MM.1S (cell line): ENCODE measurements at regions not wholly inside any gene's neighbourhood (a gene's known extent, or its start where the extent isn't known, plus 50 kb on each side); places are given as distances from the start of the nearest gene placed in this dataset.

Experiments used
- DNase-seq: peaks from one replicate; pipeline ENCODE4 v3.0.0-alpha.2; 2015
- H2AFZ ChIP-seq: fragments of 300-600 bp; sonication (generic); 2 replicates; pipeline ENCODE4 v1.6.0; 2016; ENCODE audit warnings: antibody characterized with exemption, low read length
- H3F3A ChIP-seq: fragments of 300-600 bp; sonication (generic); 2 replicates; pipeline ENCODE4 v1.6.1; 2016; ENCODE audit warnings: mild to moderate bottlenecking, antibody characterized with exemption, low read length, moderate library complexity, mixed read lengths; ENCODE audit not compliant: insufficient read depth
- H3K27ac ChIP-seq: fragments of 300-600 bp; sonication (generic); 2 replicates; pipeline ENCODE4 v1.5.1; 2016; ENCODE audit warnings: mild to moderate bottlenecking, low read length
- H3K27me3 ChIP-seq: fragments of 300-600 bp; sonication (generic); replicated peaks from 2 replicates; pipeline ENCODE4 v1.6.0; 2016; ENCODE audit warnings: low read length; ENCODE audit not compliant: insufficient read depth
- H3K36me3 ChIP-seq: fragments of 300-600 bp; sonication (generic); replicated peaks from 2 replicates; pipeline ENCODE4 v1.6.1; 2016; ENCODE audit warnings: mild to moderate bottlenecking, low read length, mixed read lengths; ENCODE audit not compliant: insufficient read depth
- H3K4me1 ChIP-seq: fragments of 300-600 bp; sonication (generic); 2 replicates; pipeline ENCODE4 v1.6.1; 2016; ENCODE audit warnings: low read length, mixed read lengths
- H3K4me2 ChIP-seq: fragments of 300-600 bp; sonication (generic); 2 replicates; pipeline ENCODE4 v1.6.0; 2016; ENCODE audit warnings: low read depth, low read length
- H3K4me3 ChIP-seq: fragments of 300-600 bp; sonication (generic); 2 replicates; pipeline ENCODE4 v1.5.1; 2016; ENCODE audit warnings: low read length, mixed read lengths
- H3K79me2 ChIP-seq: fragments of 300-600 bp; sonication (generic); 2 replicates; pipeline ENCODE4 v1.6.1; 2016; ENCODE audit warnings: mixed run types, low read length, mixed read lengths
- H3K9ac ChIP-seq: fragments of 300-600 bp; sonication (generic); 2 replicates; pipeline ENCODE4 v1.6.1; 2016; ENCODE audit warnings: low read length, mixed read lengths
- H3K9me2 ChIP-seq: fragments of 300-600 bp; sonication (generic); replicated peaks from 2 replicates; pipeline ENCODE4 v1.6.1; 2016; ENCODE audit warnings: mild to moderate bottlenecking, low read length, mixed read lengths; ENCODE audit not compliant: insufficient read depth
- H3K9me3 ChIP-seq: fragments of 300-600 bp; sonication (generic); replicated peaks from 2 replicates; pipeline ENCODE4 v1.6.1; 2016; ENCODE audit warnings: mild to moderate bottlenecking, low read length, mixed read lengths; ENCODE audit not compliant: insufficient read depth
- H4K20me1 ChIP-seq: fragments of 300-600 bp; sonication (generic); 2 replicates; pipeline ENCODE4 v1.6.1; 2016; ENCODE audit warnings: mild to moderate bottlenecking, low read length, moderate library complexity, mixed read lengths; ENCODE audit not compliant: insufficient read depth
- EZH2 ChIP-seq: fragments of 300-600 bp; sonication (generic); optimal IDR thresholded peaks from 2 replicates; pipeline ENCODE3; 2017; ENCODE audit warnings: low read depth, mild to moderate bottlenecking, antibody characterized with exemption, low read length, mixed read lengths
- EZH2phosphoT487 ChIP-seq: fragments of 300-600 bp; sonication (generic); IDR thresholded peaks from 2 replicates; pipeline ENCODE4 v1.6.1; 2018; ENCODE audit warnings: antibody characterized with exemption, low read length
- TF ChIP-seq, protein P1 (sequence below): fragments of 300-600 bp; sonication (generic); IDR thresholded peaks from 2 replicates; pipeline ENCODE4 v1.5.1; 2016; ENCODE audit warnings: antibody characterized with exemption, low read length, mixed read lengths

DNA sequence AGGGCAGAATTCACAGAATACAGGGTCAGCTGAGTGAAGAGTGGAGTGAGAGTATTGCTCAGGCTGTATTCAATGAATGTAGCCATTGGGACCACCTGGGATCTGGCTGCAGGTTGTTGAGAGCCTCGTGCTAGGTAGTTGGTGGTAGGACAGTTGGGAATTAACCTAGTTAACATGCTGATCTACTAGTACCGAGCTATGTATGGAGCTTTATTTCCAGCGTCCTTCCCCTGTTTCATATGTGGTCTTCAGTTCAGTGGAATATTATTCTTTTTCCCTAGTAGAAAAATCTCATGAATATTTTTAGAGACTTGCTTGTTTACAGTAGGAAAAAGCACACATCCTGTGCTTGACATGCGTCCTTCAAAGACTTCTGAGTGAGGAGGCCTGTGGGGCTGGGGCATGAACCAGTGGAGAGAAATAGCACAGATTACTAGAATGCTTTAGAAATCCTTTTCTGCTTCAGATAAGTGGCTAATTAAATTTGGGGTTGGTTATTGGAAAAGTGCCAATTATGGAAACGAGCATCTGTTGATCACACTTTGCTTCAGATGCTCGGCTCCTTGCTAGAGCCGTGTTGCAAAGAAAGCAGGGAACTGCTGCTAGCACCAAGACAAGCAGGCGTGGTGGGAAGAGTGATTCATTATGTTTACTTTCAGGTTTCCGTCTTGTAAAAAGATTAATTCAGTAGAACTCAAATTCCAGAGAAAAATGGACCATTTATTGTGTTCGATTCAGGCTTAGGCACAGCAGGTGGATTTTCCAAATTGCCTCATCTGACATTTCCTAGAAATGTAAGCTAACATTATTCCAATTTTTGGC, 53.6 kb downstream of the ARF6 start:
- Histone ChIP-seq H3K4me3 (no peak overlapping the region), H3K27ac (no peak overlapping the region), H3K36me3 (no peaks in the 10 kb centered on the region), H3K79me2 (no peaks in the 10 kb centered on the region), H3K4me1 (no peaks in the 10 kb centered on the region), H3F3A (no peaks in the 10 kb centered on the region), H3K27me3 (no peaks in the 10 kb centered on the region), H3K9me2 (no peaks in the 10 kb centered on the region), H3K9me3 (no peaks in the 10 kb centered on the region), H2AFZ (no peak overlapping the region), H3K4me2 (no peak overlapping the region), H3K9ac (no peak overlapping the region), H4K20me1 (no peaks in the 10 kb centered on the region)
- DNase-seq, result no peak
- TF ChIP-seq EZH2 (no peak), EZH2phosphoT487 (no peak)
- TF ChIP-seq, protein P1, sequence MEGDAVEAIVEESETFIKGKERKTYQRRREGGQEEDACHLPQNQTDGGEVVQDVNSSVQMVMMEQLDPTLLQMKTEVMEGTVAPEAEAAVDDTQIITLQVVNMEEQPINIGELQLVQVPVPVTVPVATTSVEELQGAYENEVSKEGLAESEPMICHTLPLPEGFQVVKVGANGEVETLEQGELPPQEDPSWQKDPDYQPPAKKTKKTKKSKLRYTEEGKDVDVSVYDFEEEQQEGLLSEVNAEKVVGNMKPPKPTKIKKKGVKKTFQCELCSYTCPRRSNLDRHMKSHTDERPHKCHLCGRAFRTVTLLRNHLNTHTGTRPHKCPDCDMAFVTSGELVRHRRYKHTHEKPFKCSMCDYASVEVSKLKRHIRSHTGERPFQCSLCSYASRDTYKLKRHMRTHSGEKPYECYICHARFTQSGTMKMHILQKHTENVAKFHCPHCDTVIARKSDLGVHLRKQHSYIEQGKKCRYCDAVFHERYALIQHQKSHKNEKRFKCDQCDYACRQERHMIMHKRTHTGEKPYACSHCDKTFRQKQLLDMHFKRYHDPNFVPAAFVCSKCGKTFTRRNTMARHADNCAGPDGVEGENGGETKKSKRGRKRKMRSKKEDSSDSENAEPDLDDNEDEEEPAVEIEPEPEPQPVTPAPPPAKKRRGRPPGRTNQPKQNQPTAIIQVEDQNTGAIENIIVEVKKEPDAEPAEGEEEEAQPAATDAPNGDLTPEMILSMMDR, result no peak

DNA sequence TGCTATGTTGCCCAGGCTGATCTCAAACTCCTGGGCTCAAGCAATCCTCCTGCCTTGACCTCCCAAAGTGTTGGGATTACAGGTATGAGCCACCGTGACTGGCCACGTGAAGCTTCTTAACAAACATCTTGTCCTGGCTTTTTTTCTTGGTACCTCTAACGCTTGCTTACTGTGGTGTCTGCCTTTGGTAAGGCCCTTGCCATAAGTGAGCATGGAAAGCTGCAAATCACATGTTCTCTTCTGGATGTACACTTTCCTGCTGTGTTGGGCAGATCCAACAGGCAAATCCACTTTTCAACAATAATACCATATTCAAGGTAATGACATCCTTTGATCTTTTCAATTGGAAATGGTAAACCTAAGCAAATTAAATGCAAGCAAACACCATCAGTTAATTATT, 54.6 kb downstream of the ARF6 start:
- Histone ChIP-seq H3K4me2 (no peak overlapping the region), H3K9ac (no peak overlapping the region), H3K4me1 (no peaks in the 10 kb centered on the region), H3K9me3 (no peaks in the 10 kb centered on the region), H3K27me3 (no peaks in the 10 kb centered on the region), H3K79me2 (no peaks in the 10 kb centered on the region), H3K36me3 (no peaks in the 10 kb centered on the region), H2AFZ (no peak overlapping the region), H3K4me3 (no peak overlapping the region), H3K27ac (no peak overlapping the region), H4K20me1 (no peaks in the 10 kb centered on the region), H3K9me2 (no peaks in the 10 kb centered on the region), H3F3A (no peaks in the 10 kb centered on the region)
- no peak for DNase-seq
- TF ChIP-seq EZH2phosphoT487 (no peak), EZH2 (no peak)
- TF ChIP-seq, protein P1, result no peak

DNA sequence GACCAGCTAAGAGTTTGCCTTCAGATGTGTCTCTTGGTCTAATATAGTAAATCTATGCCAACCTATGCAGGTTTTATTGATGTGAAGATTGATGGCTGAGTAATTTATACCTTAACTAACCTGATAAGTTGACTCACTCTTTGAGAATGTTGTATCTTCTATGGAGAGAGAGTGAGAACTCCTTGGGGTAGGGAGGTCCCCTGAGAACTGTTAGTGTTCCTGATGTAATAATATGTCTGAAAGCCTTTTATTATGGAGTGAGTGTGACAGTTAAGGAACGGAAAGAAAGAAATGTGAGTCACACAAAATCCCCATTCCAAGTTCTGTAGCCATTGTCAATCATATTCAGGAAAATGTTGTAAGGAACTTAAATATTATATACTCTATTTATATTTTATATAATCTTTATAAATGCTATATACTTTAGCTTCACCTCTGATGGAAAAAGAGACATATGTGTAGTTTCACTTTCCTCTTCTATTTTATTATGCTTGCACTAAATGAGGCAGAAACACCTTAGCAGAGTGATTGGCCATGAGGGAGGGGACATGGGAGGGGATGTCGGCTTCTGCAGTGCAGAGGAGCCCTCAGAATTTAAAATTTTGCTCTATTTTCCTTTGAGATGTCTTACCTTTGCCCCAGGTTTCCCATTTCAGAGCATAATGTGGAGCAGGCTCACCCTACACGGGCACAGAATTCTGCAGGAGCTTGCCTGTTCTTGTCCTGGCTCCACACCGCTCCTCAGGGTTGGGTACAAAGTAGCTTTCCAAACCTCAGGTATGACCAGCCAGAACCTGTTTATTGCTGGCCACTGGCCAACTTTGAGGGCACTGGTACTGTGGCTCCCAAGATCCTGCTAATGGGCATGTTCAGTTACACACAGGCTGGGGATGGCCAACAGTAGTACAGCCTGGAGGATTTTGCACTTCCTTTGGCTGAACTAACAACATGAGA, 57.7 kb downstream of the ARF6 start:
- Histone ChIP-seq H3F3A (no peaks in the 10 kb centered on the region), H3K9me3 (no peaks in the 10 kb centered on the region), H3K4me2 (no peak overlapping the region), H3K36me3 (no peaks in the 10 kb centered on the region), H3K4me1 (no peaks in the 10 kb centered on the region), H3K9ac (no peak overlapping the region), H3K9me2 (no peaks in the 10 kb centered on the region), H3K27me3 (no peaks in the 10 kb centered on the region), H2AFZ (no peak overlapping the region), H4K20me1 (no peaks in the 10 kb centered on the region), H3K4me3 (no peak overlapping the region), H3K79me2 (no peaks in the 10 kb centered on the region), H3K27ac (no peak overlapping the region)
- DNase-seq, result no peak
- TF ChIP-seq EZH2 (no peak), EZH2phosphoT487 (no peak)
- TF ChIP-seq, protein P1, result no peak
